GM19438 (cell line): ENCODE measurements at regions not wholly inside any gene's neighbourhood (a gene's known extent, or its start where the extent isn't known, plus 50 kb on each side); places are given as distances from the start of the nearest gene placed in this dataset.
"Not testable (repeated sequence)": the region's sequence is repeated elsewhere in the genome, so short reads cannot be mapped to it uniquely, and the experiment has no call there.

Source experiments
- ATAC-seq: cut with Tn5 transposase; IDR thresholded peaks from one replicate; pipeline ENCODE4 v1.9.1; 2021; ENCODE audit warnings: low read depth; ENCODE audit not compliant: unreplicated experiment

DNA sequence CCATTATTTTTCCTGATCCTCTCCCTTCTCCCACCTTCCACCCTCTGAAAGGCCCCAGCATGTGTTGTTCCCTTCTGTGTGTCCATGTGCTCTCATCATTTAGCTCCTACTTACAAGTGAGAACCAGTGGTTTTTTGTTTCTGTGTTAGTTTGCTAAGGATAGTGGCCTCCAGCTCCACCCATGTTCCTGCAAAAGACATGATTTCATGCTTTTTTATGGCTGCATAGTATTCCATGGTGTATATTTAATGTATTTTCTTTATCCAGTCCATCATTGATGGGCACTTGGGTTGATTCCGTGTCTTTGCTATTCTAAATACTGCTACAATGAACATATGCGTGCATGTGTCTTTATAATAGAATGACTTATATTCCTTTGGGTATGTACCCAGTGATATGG, 89.4 kb upstream of the C1orf174 start:
- no peak for ATAC-seq

- no peak for ATAC-seq
Measured at GRCh38 chr1:3992103-3992556, 92.1 kb upstream of the C1orf174 start.

- no peak for ATAC-seq
Measured at GRCh38 chr1:3992746-3993145, 92.7 kb upstream of the C1orf174 start.

GRCh38 chr1:3993619-3994375, 93.7 kb upstream of the C1orf174 start:
- no peak for ATAC-seq

DNA sequence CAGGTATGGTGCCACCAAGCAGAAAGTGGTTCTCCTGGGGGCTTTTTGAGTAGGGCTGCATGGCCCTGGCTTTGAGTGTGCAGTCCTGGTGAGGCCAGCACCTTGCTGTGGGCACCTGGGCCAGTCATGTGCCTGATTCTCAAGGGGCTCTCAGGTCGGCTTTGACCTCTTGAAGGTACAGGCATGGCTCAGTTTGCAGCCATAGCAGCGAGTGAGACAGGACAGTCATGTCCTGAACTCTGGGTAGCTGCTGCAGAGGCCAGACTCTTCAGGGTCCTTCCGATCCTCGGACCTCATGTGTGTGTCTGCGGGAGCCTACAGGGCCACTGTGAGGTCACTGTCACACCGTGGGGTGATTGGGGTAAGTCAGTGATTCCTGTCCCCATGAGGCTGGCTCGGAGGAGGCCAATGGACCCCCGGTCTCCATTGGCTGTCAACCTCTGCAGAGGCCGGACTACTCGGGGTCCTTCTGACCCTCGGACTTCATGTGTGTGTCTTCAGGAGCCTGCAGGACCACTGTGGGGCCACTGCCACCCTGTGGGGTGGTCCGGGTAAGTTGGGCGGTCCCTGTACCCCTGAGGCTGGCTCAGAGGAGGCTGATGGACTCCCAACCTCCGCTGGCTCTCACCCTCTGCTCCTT, 95.2 kb upstream of the C1orf174 start:
- ATAC-seq: no peak

DNA sequence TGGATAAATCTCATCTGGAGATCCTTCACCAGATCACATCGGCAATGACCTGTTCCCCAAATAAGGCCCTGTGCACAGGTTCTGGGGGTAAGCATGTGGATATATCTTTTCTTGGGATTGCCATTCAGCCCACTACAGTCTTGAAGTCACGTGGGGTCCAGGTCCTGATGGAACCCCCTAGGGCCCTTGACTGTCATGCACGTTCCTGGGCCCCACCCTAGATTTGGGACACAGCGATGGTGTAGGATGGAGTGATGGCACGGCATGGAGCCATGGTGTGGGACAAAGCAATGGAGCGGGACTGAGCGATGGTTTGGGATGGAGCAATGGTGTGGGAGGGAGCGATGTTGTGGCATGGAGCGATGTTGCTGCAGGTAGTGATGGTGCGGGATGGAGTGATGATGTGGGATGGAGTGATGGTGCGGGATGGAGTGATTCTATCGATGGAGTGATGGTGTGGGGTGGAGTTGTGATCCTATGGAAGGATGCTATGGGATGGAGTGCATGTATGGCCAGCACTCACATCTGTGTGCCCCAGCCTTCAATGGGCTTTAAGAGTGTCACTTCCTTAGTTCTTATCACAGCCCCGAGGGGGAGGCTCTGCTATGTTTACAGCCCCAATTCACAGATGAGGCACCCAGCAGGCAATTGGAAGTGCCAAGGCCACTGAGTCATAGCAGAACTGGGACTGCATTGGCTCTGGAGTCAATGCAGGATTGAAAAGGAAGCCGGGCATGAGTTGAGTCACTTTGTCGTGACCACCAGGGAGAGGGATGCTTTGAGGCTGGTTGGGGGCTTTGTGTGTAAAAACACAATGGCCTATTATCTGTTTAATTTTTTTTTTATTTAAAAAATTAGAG, 97.0 kb upstream of the C1orf174 start:
- no peak for ATAC-seq

- ATAC-seq: no peak
Measured at GRCh38 chr1:3998086-3998485, 98.0 kb upstream of the C1orf174 start.

DNA sequence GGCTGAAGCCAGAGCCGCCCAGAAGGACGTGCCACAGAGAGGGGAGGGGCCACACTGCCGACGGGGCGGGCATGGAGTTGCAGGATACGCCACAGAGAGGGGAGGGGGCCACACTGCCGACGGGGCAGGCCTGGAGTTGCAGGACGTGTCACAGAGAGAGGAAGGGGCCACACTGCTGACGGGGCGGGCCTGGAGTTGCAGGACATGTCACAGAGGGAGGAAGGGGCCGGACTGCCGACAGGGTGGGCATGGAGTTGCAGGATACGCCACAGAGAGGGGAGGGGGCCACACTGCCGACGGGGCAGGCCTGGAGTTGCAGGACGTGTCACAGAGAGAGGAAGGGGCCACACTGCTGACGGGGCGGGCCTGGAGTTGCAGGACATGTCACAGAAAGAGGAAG, 99.4 kb upstream of the C1orf174 start:
- ATAC-seq: not testable (repeated sequence)

DNA sequence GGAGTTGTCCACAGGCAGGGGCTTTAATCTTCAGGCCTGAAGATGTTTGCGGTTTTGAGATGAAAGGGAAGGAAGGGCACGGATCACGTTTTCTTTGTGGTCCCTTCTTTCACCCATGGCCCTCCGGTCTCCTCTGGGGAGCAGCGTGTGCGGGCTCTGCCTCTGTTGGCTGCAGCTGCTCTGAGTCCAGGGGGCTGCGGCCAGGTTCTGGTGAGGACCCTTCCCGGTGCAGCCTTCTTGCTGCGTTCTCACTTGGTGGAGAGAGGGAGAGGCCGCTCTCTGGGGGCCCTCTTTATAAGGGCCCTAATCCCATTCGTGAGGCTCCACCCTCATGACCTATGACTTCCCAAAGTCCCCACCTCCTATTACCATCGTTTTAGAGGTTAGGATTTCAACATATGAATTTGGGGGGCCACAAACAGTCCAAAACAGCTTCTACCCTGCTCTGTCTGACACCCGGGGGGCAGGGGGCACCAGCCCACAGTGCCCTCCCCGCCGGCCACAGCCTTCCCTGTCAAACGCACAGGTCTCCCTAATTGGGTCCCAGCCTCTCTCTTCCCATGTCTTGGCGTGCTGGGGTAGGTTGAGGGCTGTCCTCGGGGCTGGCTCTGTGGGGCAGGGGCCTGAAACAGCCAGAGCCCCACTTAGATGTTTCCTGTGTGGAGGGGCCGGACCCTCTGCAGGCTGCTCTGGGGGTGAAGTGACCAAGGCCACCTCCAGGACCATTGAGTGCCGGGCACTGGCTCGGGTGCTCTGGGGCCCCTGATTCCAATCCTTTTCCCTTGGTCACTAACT, 100.1 kb upstream of the C1orf174 start:
- ATAC-seq: no peak

- ATAC-seq: no peak
Measured at GRCh38 chr1:4000811-4001251, 100.8 kb upstream of the C1orf174 start.

DNA sequence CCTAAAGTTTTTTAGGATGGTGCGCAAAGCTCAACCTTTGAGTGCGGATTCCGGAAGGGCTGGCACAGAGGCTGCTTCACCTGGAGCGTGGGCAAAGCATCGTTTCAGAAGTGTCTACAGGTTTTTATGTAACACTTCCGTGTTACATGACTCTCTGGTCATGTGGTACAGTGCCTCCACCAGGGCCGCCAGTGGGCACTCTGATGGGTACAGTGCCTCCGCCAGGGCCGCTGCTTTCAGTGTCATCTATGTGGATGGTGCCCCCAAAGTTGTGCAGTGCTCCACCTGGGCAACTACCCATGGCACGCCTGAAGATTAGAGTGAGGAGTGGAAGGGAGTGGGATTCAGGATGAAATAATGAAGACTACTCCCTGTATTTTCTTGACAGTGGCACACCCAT, 101.4 kb upstream of the C1orf174 start:
- no peak for ATAC-seq

DNA sequence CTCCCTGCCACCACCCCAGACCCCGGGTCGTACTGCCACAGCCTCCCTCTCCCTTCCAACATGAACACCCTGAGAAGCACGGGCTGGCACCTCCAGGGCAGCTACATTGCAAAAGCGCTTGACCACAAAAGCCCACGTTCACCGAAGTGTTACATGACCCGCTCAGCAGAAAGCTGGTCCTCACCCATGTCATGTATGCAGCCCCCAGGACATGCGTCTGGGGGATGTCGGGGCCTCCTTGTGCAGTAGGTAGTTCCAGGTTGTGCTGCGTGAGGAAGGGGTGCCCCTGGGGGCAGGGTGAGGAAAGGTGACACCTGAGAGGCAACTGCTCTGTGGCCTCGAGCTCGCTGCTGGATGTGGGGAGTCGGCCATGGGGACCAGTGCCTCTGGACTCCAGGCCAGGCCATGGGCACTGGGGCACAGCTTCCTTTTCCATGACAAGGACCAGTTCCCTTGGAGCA, 102.0 kb upstream of the C1orf174 start:
- no peak for ATAC-seq

- ATAC-seq: no peak
Measured at GRCh38 chr1:4002741-4003140, 102.7 kb upstream of the C1orf174 start.

DNA sequence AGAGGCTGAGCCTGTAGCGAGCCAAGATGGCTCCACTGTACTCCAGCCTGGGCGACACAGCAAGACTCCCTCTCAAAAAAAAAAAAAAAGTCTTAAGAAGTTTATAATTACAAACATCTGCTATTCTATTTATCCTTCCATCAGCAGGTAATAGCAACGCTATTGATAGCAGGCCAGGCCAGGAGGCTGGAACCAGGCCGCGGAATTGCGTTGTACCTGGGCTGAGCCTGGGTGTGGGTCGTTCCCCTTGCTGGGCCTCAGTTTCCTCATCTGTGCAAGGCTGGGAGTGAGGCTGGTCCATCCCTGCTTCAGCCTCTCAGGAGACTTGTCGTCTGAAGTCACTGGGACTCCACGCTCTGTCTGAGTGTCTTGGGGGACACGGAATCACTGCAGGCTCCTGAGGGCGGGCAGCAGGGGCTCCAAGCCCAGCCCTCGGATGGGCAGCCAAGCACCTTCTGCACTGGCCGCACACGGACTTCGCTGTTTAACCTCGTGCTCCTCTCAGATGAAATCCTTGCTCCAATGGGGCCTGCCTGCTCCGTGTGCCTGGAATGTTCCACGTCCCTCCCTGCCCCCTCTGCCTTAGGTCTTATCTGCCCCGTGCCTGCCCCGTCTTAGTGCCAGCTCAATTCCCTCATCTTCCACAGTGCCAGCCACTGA, 103.9 kb upstream of the C1orf174 start:
- ATAC-seq: no peak

- ATAC-seq: no peak
Measured at GRCh38 chr1:4004635-4005430, 104.8 kb upstream of the C1orf174 start.

GRCh38 chr1:4005431-4005830, 105.4 kb upstream of the C1orf174 start:
- ATAC-seq: no peak

GRCh38 chr1:4006676-4007374, 106.8 kb upstream of the C1orf174 start:
- ATAC-seq: no peak

GRCh38 chr1:4010284-4010683, 110.2 kb upstream of the C1orf174 start:
- no peak for ATAC-seq
